Immature natural killer cell (primary cell): ENCODE measurements at regions not wholly inside any gene's neighbourhood (a gene's known extent, or its start where the extent isn't known, plus 50 kb on each side); places are given as distances from the start of the nearest gene placed in this dataset.
"Not testable (repeated sequence)": the region's sequence is repeated elsewhere in the genome, so short reads cannot be mapped to it uniquely, and the experiment has no call there.

ENCODE experiments used
- DNase-seq, 3 donors: peaks; one replicate each; pipeline ENCODE4 v3.0.0; 2022; ENCODE audit warnings: mixed read lengths in 1 of 3
- H3K27ac Mint-ChIP-seq, 6 donors: one replicate each; pipeline ENCODE4 v1.8.0; 2020; ENCODE audit warnings: mixed read lengths in 6 of 6, mild to moderate bottlenecking in 5 of 6, inconsistent platforms in 4 of 6, moderate library complexity in 3 of 6
- H3K27me3 Mint-ChIP-seq, 3 donors: one replicate each; pipeline ENCODE4 v1.8.0; 2020 to 2021; ENCODE audit warnings: low read depth in 3 of 3, mild to moderate bottlenecking in 3 of 3, mixed read lengths in 3 of 3, moderate library complexity in 3 of 3, inconsistent platforms in 1 of 3
- H3K36me3 Mint-ChIP-seq, 3 donors: one replicate each; pipeline ENCODE4 v1.8.0; 2020; ENCODE audit warnings: mixed read lengths in 3 of 3, inconsistent platforms in 2 of 3, mild to moderate bottlenecking in 2 of 3
- H3K4me1 Mint-ChIP-seq, 2 donors: one replicate each; pipeline ENCODE4 v1.8.0; 2020; ENCODE audit warnings: inconsistent platforms in 2 of 2, mild to moderate bottlenecking in 2 of 2, mixed read lengths in 2 of 2, moderate library complexity in 1 of 2
- H3K4me3 Mint-ChIP-seq, 5 donors: one replicate each; pipeline ENCODE4 v1.8.0; 2020; ENCODE audit warnings: mild to moderate bottlenecking in 5 of 5, mixed read lengths in 5 of 5, inconsistent platforms in 3 of 5, moderate library complexity in 3 of 5
- H3K9me3 Mint-ChIP-seq, 6 donors: one replicate each; pipeline ENCODE4 v1.8.0; 2020; ENCODE audit warnings: mild to moderate bottlenecking in 6 of 6, mixed read lengths in 6 of 6, inconsistent platforms in 4 of 6, moderate library complexity in 3 of 6

- H3K36me3 Mint-ChIP-seq, H3K27me3 Mint-ChIP-seq, H3K4me1 Mint-ChIP-seq, H3K9me3 Mint-ChIP-seq, DNase-seq, H3K4me3 Mint-ChIP-seq, H3K27ac Mint-ChIP-seq: not testable (repeated sequence)
These were observed 57.7 kb upstream of the POMZP3 start for GRCh38 chr7:76684737-76685136.

GRCh38 chr7:76683631-76684030, 56.6 kb upstream of the POMZP3 start:
- H3K36me3 Mint-ChIP-seq, H3K4me3 Mint-ChIP-seq, DNase-seq, H3K27me3 Mint-ChIP-seq, H3K9me3 Mint-ChIP-seq, H3K4me1 Mint-ChIP-seq, H3K27ac Mint-ChIP-seq: not testable (repeated sequence)

- not testable (repeated sequence) for H3K27me3 Mint-ChIP-seq, H3K4me1 Mint-ChIP-seq, H3K9me3 Mint-ChIP-seq, H3K27ac Mint-ChIP-seq, H3K36me3 Mint-ChIP-seq, H3K4me3 Mint-ChIP-seq, DNase-seq
These were observed 54.7 kb upstream of the POMZP3 start for GRCh38 chr7:76681810-76682209.

GRCh38 chr7:76679174-76679573, 52.1 kb upstream of the POMZP3 start:
- not testable (repeated sequence) for H3K9me3 Mint-ChIP-seq, H3K36me3 Mint-ChIP-seq, H3K27me3 Mint-ChIP-seq, H3K4me1 Mint-ChIP-seq, H3K4me3 Mint-ChIP-seq, H3K27ac Mint-ChIP-seq, DNase-seq

- not testable (repeated sequence) for H3K4me1 Mint-ChIP-seq, H3K9me3 Mint-ChIP-seq, H3K27me3 Mint-ChIP-seq, H3K27ac Mint-ChIP-seq, DNase-seq, H3K36me3 Mint-ChIP-seq, H3K4me3 Mint-ChIP-seq
These were observed 51.4 kb upstream of the POMZP3 start for GRCh38 chr7:76678500-76678899.

GRCh38 chr7:76676890-76677289, 49.8 kb upstream of the POMZP3 start:
- DNase-seq, H3K36me3 Mint-ChIP-seq, H3K4me1 Mint-ChIP-seq, H3K27ac Mint-ChIP-seq, H3K9me3 Mint-ChIP-seq, H3K4me3 Mint-ChIP-seq, H3K27me3 Mint-ChIP-seq: not testable (repeated sequence)
